Uterus (tissue), 3 donors: ENCODE measurements at regions not wholly inside any gene's neighbourhood (a gene's known extent, or its start where the extent isn't known, plus 50 kb on each side); places are given as distances from the start of the nearest gene placed in this dataset.
A peak's percentile ranks its signal among the peaks of the same experiment; 100 is the strongest.
"Not testable (repeated sequence)": the region's sequence is repeated elsewhere in the genome, so short reads cannot be mapped to it uniquely, and the experiment has no call there.

Source experiments
- DNase-seq, 2 donors: peaks; one replicate each; pipeline ENCODE4 v3.0.0-alpha.2; 2019 to 2020
- H3K27ac ChIP-seq, 2 donors: fragments of 200-600 bp; sonication (generic); 1 replicate in 1 of 2; 2 replicates in 1 of 2; pipeline ENCODE4 v1.5.1; 2016 to 2018
- H3K27me3 ChIP-seq, 2 donors: fragments of 200-600 bp; sonication (generic); one replicate each; pipeline ENCODE4 v1.5.1; 2018 to 2019; ENCODE audit warnings: control low read depth in 1 of 2
- H3K36me3 ChIP-seq, 2 donors: fragments of 200-600 bp; sonication (generic); one replicate each; pipeline ENCODE4 v1.5.1; 2019; ENCODE audit warnings: control low read depth in 1 of 2
- H3K4me1 ChIP-seq, 2 donors: fragments of 200-600 bp; sonication (generic); one replicate each; pipeline ENCODE4 v1.5.1; 2018 to 2019; ENCODE audit warnings: control low read depth in 1 of 2
- H3K4me3 ChIP-seq, 2 donors: fragments of 200-600 bp; sonication (generic); 1 replicate in 1 of 2; 2 replicates in 1 of 2; pipeline ENCODE4 v1.5.1; 2018 to 2019; ENCODE audit warnings: mild to moderate bottlenecking in 1 of 2
- H3K9me3 ChIP-seq, 2 donors: fragments of 200-600 bp; sonication (generic); one replicate each; pipeline ENCODE4 v1.5.1; 2019; ENCODE audit warnings: control low read depth in 1 of 2
- POLR2A ChIP-seq, 2 donors: fragments of 450-650 bp; IDR thresholded peaks; one replicate each; pipeline ENCODE4 v1.6.1; 2016; ENCODE audit warnings: antibody characterized with exemption in 2 of 2, mild to moderate bottlenecking in 1 of 2, moderate library complexity in 1 of 2
- intact Hi-C: fragments of 100-400 bp; cut with DNase I; formaldehyde crosslinking; loops from one replicate; pipeline ENCODE4 v1.15.1; 2023; ENCODE audit warnings: low total_unique reads
- TF ChIP-seq, protein P1 (sequence below), 4 experiments: fragments of 200-600 bp in 2 of 4; fragments of 450-650 bp in 2 of 4; sonication (generic) in 2 of 4; IDR thresholded peaks; one replicate each; pipeline ENCODE4 v1.5.1; 2016 to 2019; ENCODE audit warnings: antibody characterized with exemption in 4 of 4, mild to moderate bottlenecking in 2 of 4, moderate library complexity in 1 of 4
- donor health status: DM: yes; HTN: yes; CAD: no.

DNA sequence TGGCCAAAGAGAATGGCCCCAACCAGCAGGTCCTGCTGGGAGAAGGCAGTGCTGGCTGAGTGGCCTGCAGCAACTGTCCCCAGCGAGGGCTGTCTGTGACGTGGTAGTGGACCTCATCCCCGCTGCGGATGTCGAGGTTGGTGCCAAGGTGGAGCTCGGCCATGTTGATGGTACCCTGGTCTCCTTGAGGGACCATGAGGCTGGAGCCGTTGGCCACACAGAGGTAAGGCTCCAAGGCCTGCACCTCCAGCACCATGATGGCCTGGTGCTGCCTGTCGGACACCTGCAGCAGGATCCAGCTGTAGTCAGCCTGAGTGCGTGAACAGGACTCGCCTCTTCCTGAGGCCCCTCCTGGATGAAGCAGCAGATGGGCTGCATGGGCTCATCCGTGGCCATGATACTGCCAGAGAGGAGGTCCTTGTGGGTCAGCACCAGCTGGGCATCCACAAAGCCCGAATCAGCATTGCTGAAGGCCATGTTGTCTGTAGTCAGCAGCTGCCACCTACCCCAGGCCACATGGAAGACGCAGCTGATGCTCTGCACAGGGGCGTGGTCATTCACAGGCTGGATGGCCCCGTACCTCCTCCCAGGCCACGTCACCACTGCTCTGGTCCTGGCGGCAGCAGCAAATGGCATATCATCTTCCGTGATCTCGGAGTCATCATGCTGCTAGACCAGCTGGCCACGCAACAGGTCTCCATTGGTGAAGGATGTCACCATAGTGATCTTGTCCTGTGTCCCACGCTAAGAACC is 167.5 kb downstream of the GOLGA6L4 start:
- TF ChIP-seq, protein P1, sequence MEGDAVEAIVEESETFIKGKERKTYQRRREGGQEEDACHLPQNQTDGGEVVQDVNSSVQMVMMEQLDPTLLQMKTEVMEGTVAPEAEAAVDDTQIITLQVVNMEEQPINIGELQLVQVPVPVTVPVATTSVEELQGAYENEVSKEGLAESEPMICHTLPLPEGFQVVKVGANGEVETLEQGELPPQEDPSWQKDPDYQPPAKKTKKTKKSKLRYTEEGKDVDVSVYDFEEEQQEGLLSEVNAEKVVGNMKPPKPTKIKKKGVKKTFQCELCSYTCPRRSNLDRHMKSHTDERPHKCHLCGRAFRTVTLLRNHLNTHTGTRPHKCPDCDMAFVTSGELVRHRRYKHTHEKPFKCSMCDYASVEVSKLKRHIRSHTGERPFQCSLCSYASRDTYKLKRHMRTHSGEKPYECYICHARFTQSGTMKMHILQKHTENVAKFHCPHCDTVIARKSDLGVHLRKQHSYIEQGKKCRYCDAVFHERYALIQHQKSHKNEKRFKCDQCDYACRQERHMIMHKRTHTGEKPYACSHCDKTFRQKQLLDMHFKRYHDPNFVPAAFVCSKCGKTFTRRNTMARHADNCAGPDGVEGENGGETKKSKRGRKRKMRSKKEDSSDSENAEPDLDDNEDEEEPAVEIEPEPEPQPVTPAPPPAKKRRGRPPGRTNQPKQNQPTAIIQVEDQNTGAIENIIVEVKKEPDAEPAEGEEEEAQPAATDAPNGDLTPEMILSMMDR (IDR thresholded peaks at IDR 0.05) = no peak
- no peak for TF ChIP-seq POLR2A (IDR thresholded peaks at IDR 0.05)
- Histone ChIP-seq H3K4me1 (no peaks in the 10 kb centered on the region), H3K4me3 (no peak overlapping the region), H3K36me3 (no peaks in the 10 kb centered on the region), H3K27ac (no peak overlapping the region), H3K27me3 (no peaks in the 10 kb centered on the region), H3K9me3 (no peaks in the 10 kb centered on the region)
- no peak for DNase-seq
- intact Hi-C loops = no loop called here

DNA sequence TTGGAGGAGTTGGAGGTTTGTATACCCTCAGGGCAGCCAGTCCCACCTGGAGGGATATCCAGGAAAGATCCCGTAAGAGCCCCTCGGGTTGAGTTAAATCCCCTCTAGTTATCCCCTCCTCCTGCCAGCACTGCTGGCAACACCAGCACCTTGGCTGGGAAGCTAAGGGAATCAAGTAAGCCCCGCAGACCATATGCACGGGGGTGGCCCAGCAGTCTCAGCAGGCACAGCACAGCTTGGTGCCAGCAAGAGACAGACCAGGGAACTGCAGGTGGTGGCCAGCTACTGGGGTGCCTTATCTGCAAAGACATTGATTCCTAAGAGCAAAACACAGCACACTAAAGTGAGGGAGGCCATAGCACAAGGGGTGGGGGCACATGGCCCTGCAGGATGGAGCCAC is 173.8 kb downstream of the GOLGA6L4 start:
- H3K27ac ChIP-seq, H3K36me3 ChIP-seq, H3K4me1 ChIP-seq, intact Hi-C loops, DNase-seq, H3K9me3 ChIP-seq, H3K4me3 ChIP-seq, H3K27me3 ChIP-seq: not testable (repeated sequence)

DNA sequence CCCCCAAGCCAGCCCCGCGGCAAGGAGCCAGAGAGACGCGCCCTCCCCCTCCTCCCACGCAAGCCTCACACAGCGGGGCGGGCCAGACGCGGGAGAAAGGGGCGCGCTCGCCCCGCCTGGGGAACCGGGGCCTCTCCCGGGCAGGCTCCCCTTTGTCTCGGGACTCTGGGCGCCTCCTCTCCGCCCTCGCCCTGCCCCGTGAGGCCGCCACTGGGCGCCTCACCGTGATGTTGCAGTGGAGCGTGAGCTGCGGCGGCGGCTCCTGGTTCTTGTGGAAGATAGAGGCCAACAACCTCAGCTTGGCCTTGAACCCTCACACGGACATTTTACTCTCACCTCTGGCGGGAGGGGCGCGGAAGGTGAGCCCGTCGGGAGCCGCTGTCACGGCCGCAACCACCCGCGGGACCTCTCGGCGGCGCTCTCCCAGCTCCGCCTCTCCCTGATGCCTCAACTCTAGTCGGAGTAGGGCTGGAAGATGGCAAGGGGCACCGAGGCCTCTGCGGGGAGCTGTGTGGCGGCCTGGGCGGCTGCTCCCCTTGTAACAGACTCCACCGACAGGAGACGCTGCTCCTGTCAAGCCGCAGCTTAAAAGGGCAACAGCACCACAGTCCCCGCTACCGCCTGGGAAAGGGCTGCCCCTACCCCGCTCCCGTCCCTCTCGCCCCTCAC is 179.2 kb upstream of the ZSCAN2 start:
- peak overlapping the region; percentile 41 to 53 for H3K4me3 ChIP-seq
- H3K36me3 ChIP-seq, intact Hi-C loops, H3K4me1 ChIP-seq, H3K27me3 ChIP-seq, H3K9me3 ChIP-seq: not testable (repeated sequence)
- H3K27ac ChIP-seq = peak overlapping the region; percentile 88 to 91
- DNase-seq = peak in 1 of 2 donors; percentile 27

DNA sequence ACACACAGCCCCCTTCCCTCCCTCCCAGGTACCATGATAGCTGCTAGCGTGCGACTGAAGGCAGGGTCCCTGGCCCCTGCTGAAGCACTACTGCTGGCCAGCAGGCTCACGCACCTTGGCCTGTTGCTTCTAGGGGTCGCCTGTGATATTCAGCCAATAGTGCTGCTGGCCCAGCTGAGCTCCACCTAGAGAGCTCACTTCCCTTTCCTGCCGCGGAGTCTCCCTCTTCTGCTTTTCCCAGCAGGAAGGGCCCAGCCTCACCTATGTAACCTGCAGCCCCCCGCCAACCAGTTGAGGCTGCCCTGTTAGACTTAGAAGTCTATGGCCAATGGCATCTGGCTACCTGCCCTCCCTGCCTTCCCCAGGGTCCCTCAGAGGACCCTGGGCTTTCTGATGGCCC is 175.5 kb upstream of the ZSCAN2 start:
- H3K27ac ChIP-seq, H3K36me3 ChIP-seq, H3K9me3 ChIP-seq, H3K4me3 ChIP-seq, H3K4me1 ChIP-seq, H3K27me3 ChIP-seq, intact Hi-C loops, DNase-seq: not testable (repeated sequence)

DNA sequence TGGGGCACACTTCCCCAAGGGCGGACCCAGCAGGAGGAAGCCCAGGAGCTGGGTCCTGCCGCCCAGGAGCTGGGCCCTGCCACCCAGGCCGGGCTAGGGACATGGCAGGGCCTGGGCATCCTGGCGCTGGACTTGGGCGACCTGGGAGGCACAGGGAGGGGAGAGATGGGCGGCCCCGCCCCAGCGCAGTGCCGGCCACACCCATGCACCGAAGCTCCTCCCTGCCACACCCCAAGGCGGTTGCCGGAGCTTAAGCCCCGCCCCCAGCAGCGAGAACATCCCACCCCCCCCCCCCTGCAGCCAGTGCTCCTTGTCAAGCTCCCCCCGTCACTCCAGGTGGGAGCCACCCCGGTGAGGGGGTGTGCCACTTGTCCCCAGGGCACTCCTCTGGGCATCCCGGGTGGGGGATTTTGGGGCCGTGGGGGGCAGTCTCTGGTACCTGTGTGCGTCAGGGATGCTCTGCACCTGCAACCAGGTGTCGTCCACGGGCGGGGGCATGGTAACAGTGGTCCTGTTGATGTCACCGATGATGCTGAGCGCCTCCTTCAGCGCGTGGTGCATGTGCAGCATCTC is 127.4 kb upstream of the ZSCAN2 start:
- DNase-seq, H3K36me3 ChIP-seq, intact Hi-C loops, H3K27ac ChIP-seq, H3K27me3 ChIP-seq, H3K4me3 ChIP-seq, H3K4me1 ChIP-seq, H3K9me3 ChIP-seq: not testable (repeated sequence)

DNA sequence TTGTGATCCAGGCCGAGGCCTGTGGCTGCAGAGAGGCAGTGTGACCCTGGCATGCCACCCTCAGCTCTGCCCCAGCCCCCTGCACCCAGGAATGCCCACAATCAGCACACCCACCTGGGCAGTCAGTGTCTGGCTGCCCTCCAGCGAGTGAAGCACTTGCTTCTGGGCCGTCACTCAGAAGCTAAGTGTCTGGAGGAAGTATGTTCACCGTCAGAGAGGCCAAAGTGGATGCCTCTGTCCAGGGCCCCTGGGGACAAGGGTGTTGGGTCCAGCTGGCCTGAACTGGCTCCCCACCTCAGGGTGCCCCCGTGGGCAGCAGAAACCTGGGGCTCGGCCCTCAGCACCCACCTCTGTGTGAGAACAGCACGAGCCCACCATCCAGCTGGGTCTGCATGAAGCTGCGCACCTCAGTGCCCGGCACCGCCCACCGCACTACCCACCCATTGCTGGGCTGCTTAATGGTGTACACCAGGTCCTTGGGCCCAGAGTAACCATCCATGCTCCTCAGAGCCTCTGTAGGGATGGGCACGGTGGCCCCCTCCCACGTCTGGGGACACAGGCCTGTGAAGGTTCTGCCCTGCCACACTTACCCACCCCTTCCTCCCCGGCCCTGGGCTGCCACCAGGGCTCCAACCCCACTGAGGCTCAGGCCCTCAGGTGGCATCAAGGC is 124.3 kb upstream of the ZSCAN2 start:
- H3K27ac ChIP-seq, H3K36me3 ChIP-seq, DNase-seq, H3K9me3 ChIP-seq, H3K27me3 ChIP-seq, H3K4me3 ChIP-seq, intact Hi-C loops, H3K4me1 ChIP-seq: not testable (repeated sequence)

DNA sequence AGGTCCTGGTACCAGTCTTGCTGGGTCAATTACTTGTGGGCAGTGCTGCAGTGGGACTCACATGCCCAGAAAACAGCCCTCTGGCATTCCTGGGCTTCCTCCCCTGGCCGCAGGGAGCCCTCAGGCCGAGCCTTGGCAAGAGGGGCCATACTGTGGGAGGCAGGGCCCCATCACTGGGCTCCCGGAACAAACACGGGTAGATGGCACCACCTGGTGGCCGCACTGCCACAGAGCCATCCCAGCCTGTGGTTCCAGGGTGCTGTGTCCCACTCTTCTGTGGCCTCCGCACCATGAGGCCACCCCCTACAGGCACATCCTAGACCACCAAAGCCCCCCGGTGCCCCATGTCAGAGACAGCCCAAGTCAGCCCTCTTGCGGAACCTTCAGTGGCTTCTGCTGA is 123.3 kb upstream of the ZSCAN2 start:
- H3K27me3 ChIP-seq, H3K4me3 ChIP-seq, H3K9me3 ChIP-seq, H3K36me3 ChIP-seq, DNase-seq, H3K27ac ChIP-seq, H3K4me1 ChIP-seq, intact Hi-C loops: not testable (repeated sequence)

DNA sequence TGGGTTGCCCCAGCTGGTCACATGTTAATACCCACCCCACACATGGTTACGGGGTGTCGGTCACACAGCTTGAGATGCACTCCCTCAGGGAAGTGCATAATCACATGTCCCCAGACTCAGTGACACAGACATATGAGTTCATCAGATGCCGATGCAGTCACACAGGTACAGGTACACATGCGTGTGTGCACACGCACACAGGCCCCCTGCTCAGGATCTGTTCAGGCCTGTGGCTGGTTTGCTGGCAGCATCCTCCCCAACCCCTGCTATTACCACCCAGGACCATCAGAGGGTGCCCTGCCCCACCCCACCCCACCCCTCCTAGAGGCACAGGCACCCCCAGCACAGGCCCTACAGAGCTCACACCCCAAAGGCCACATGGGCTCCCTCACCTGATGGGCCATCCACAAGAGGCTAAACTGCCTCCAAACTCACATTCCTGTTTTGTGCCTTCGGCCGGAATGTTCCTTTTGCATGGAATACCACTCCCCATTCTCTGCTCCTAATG is 120.6 kb upstream of the ZSCAN2 start:
- H3K27me3 ChIP-seq, intact Hi-C loops, H3K36me3 ChIP-seq, H3K4me3 ChIP-seq, H3K27ac ChIP-seq, H3K4me1 ChIP-seq, H3K9me3 ChIP-seq, DNase-seq: not testable (repeated sequence)

DNA sequence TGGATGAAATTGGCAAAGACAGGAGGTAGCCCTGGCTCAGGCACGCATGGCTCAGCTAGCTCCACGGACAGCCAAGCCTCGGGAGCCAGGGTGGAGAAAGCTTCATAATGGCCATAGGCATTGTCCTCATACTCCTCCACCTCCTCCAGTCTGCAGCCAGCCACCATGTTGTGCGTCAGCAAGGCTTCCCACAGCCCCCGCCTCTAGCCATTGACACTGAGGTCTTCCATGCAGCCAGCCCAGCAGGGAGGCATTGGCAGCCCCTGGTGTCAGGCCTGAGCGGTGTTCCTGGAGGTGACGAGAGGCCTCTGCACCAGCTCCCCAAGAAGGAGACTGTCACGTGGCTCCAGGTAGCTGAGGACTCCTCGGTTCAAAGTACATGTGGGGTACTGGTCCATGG is 117.0 kb upstream of the ZSCAN2 start:
- H3K9me3 ChIP-seq, H3K4me3 ChIP-seq, H3K27me3 ChIP-seq, intact Hi-C loops, H3K36me3 ChIP-seq, DNase-seq, H3K4me1 ChIP-seq, H3K27ac ChIP-seq: not testable (repeated sequence)
